Neural cell (in vitro differentiated cells): ENCODE measurements at regions not wholly inside any gene's neighbourhood (a gene's known extent, or its start where the extent isn't known, plus 50 kb on each side); places are given as distances from the start of the nearest gene placed in this dataset.

ENCODE experiments used
- H2AFZ ChIP-seq: fragments of 200-600, 300-800 bp; sonication (generic), shearing (Covaris generic); 2 replicates; pipeline ENCODE4 v1.6.0; 2014; ENCODE audit warnings: low read depth, mild to moderate bottlenecking, antibody characterized with exemption, low read length, moderate library complexity
- H3F3A ChIP-seq: fragments of 200-600 bp; shearing (Covaris generic); 2 replicates; pipeline ENCODE4 v1.6.1; 2016; ENCODE audit warnings: mild to moderate bottlenecking, moderate library complexity, mixed read lengths, antibody characterized with exemption, low read length; ENCODE audit not compliant: insufficient read depth, poor library complexity, severe bottlenecking
- H3K27ac ChIP-seq: fragments of 200-600, 300-800 bp; sonication (generic), shearing (Covaris generic); 2 replicates; pipeline ENCODE4 v1.5.1; 2014; ENCODE audit warnings: mild to moderate bottlenecking, low read length, moderate library complexity
- H3K27me3 ChIP-seq: fragments of 300-800, 200-600 bp; sonication (generic), shearing (Covaris generic); 2 replicates; pipeline ENCODE4 v1.6.0; 2014; ENCODE audit warnings: mild to moderate bottlenecking, low read depth, low read length, moderate library complexity; ENCODE audit not compliant: insufficient read depth
- H3K36me3 ChIP-seq: fragments of 300-800, 200-600 bp; sonication (generic), shearing (Covaris generic); 2 replicates; pipeline ENCODE4 v1.5.1; 2014; ENCODE audit warnings: mild to moderate bottlenecking, antibody characterized with exemption, low read length, moderate library complexity; ENCODE audit not compliant: insufficient read depth
- H3K4me2 ChIP-seq: fragments of 300-800, 200-600 bp; sonication (generic), shearing (Covaris generic); 2 replicates; pipeline ENCODE4 v1.6.0; 2014; ENCODE audit warnings: mild to moderate bottlenecking, low read length
- H3K4me3 ChIP-seq: fragments of 300-800, 200-600 bp; sonication (generic), shearing (Covaris generic); 2 replicates; pipeline ENCODE4 v1.5.1; 2014; ENCODE audit warnings: mild to moderate bottlenecking, low read length, moderate library complexity
- H3K79me2 ChIP-seq: fragments of 200-600 bp; shearing (Covaris generic); replicated peaks from 2 replicates; pipeline ENCODE4 v1.6.0; 2014; ENCODE audit warnings: mild to moderate bottlenecking, low read length, moderate library complexity; ENCODE audit not compliant: insufficient read depth
- H3K9ac ChIP-seq: fragments of 300-800, 200-600 bp; sonication (generic), shearing (Covaris generic); 2 replicates; pipeline ENCODE4 v1.6.1; 2016; ENCODE audit warnings: mild to moderate bottlenecking, low read length, mixed read lengths
- H3K9me2 ChIP-seq: fragments of 200-600 bp; shearing (Covaris generic); 2 replicates; pipeline ENCODE4 v1.6.1; 2016; ENCODE audit warnings: mild to moderate bottlenecking, low read length, mixed read lengths; ENCODE audit not compliant: insufficient read depth
- H3K9me3 ChIP-seq: fragments of 200-600, 300-800 bp; sonication (generic), shearing (Covaris generic); 2 replicates; pipeline ENCODE4 v1.6.1; 2016; ENCODE audit warnings: mild to moderate bottlenecking, mixed run types, low read length, moderate library complexity, mixed read lengths
- H4K20me1 ChIP-seq: fragments of 200-600 bp; shearing (Covaris generic); 2 replicates; pipeline ENCODE4 v1.6.1; 2016; ENCODE audit warnings: mild to moderate bottlenecking, mixed run types; ENCODE audit not compliant: insufficient read depth
- EP300 ChIP-seq: fragments of 450-650 bp; conservative IDR thresholded peaks from 2 replicates; pipeline ENCODE4 v1.6.1; 2014; ENCODE audit warnings: antibody characterized with exemption, mild to moderate bottlenecking, moderate library complexity; ENCODE audit not compliant: poor library complexity, severe bottlenecking
- EZH2 ChIP-seq: fragments of 200-600, 300-800 bp; shearing (Covaris generic), sonication (generic); IDR thresholded peaks from 2 replicates; pipeline ENCODE4 v1.6.1; 2014; ENCODE audit warnings: antibody characterized with exemption, low read length, borderline replicate concordance, mild to moderate bottlenecking; ENCODE audit not compliant: insufficient read depth, poor library complexity, severe bottlenecking
- MXI1 ChIP-seq: fragments of 450-650 bp; conservative IDR thresholded peaks from 2 replicates; pipeline ENCODE4 v1.6.1; 2014; ENCODE audit warnings: antibody characterized with exemption, mild to moderate bottlenecking; ENCODE audit not compliant: poor library complexity, severe bottlenecking
- POLR2AphosphoS5 ChIP-seq: IDR thresholded peaks from 2 replicates; pipeline ENCODE4 v1.6.1; 2012
- RAD21 ChIP-seq: fragments of 450-650 bp; conservative IDR thresholded peaks from 2 replicates; pipeline ENCODE4 v1.6.1; 2014; ENCODE audit warnings: antibody characterized with exemption, mild to moderate bottlenecking, moderate library complexity
- REST ChIP-seq: IDR thresholded peaks from 2 replicates; pipeline ENCODE4 v1.6.1; 2012; ENCODE audit warnings: borderline replicate concordance
- SMC3 ChIP-seq: fragments of 450-650 bp; conservative IDR thresholded peaks from 2 replicates; pipeline ENCODE4 v1.6.1; 2014; ENCODE audit warnings: antibody characterized with exemption, mild to moderate bottlenecking, moderate library complexity; ENCODE audit not compliant: poor library complexity
- TAF1 ChIP-seq: IDR thresholded peaks from 2 replicates; pipeline ENCODE4 v1.6.1; 2012; ENCODE audit warnings: low read depth
- TF ChIP-seq, protein P1 (sequence below): fragments of 450-650 bp; IDR thresholded peaks from 2 replicates; pipeline ENCODE4 v1.5.1; 2014; ENCODE audit warnings: antibody characterized with exemption, mild to moderate bottlenecking, moderate library complexity; ENCODE audit not compliant: poor library complexity, severe bottlenecking

- Histone ChIP-seq H3K36me3 (no peaks in the 10 kb centered on the region), H2AFZ (no peak overlapping the region), H3K79me2 (no peaks in the 10 kb centered on the region), H3K9ac (no peak overlapping the region), H3K4me2 (no peak overlapping the region), H3K27ac (no peak overlapping the region), H3K9me3 (no peaks in the 10 kb centered on the region), H3K4me3 (no peak overlapping the region), H4K20me1 (no peaks in the 10 kb centered on the region), H3F3A (no peaks in the 10 kb centered on the region), H3K27me3 (no peaks in the 10 kb centered on the region), H3K9me2 (no peaks in the 10 kb centered on the region)
- TF ChIP-seq TAF1 (no peak), POLR2AphosphoS5 (no peak), MXI1 (no peak), RAD21 (no peak), REST (no peak), EP300 (no peak), EZH2 (no peak), SMC3 (no peak)
- TF ChIP-seq, protein P1, sequence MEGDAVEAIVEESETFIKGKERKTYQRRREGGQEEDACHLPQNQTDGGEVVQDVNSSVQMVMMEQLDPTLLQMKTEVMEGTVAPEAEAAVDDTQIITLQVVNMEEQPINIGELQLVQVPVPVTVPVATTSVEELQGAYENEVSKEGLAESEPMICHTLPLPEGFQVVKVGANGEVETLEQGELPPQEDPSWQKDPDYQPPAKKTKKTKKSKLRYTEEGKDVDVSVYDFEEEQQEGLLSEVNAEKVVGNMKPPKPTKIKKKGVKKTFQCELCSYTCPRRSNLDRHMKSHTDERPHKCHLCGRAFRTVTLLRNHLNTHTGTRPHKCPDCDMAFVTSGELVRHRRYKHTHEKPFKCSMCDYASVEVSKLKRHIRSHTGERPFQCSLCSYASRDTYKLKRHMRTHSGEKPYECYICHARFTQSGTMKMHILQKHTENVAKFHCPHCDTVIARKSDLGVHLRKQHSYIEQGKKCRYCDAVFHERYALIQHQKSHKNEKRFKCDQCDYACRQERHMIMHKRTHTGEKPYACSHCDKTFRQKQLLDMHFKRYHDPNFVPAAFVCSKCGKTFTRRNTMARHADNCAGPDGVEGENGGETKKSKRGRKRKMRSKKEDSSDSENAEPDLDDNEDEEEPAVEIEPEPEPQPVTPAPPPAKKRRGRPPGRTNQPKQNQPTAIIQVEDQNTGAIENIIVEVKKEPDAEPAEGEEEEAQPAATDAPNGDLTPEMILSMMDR: no peak
Measured at GRCh38 chr10:4683838-4684237, 142.2 kb upstream of the AKR1E2 start.

DNA sequence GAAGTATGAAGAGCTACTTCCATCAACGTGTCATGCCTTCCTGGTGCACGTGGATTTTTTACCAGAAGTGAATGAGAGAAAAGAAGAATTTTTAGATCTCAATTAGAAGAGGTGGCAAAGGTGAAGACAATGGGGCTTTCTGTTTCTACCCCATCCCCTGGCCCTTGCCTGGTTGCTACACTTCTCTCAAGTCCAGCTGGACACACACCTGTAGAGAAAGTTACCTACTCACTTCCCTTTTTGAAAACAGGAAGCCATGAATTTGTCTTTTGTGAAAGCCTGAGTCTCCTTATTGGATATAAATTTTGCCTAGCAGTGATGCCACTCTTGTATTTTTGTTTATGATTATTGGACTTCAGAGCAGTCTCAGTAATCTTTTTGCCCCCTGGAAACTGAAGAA, 142.9 kb upstream of the AKR1E2 start:
- H2AFZ ChIP-seq: no peak overlapping the region
- H3K36me3 ChIP-seq: no peaks in the 10 kb centered on the region
- H4K20me1 ChIP-seq: no peaks in the 10 kb centered on the region
- no peaks in the 10 kb centered on the region for H3K79me2 ChIP-seq
- no peak for TF ChIP-seq EP300
- TF ChIP-seq EZH2: no peak
- TF ChIP-seq POLR2AphosphoS5: no peak
- TF ChIP-seq MXI1: no peak
- TF ChIP-seq, protein P1: no peak
- no peak for TF ChIP-seq RAD21
- TF ChIP-seq TAF1: no peak
- no peak for TF ChIP-seq REST
- TF ChIP-seq SMC3: no peak
- H3K9me2 ChIP-seq: no peaks in the 10 kb centered on the region
- H3F3A ChIP-seq: no peaks in the 10 kb centered on the region
- no peak overlapping the region for H3K4me3 ChIP-seq
- no peaks in the 10 kb centered on the region for H3K27me3 ChIP-seq
- no peaks in the 10 kb centered on the region for H3K9me3 ChIP-seq
- H3K27ac ChIP-seq: no peak overlapping the region
- no peak overlapping the region for H3K4me2 ChIP-seq
- H3K9ac ChIP-seq: no peak overlapping the region
